ENCODE measurements at regions not wholly inside any gene's neighbourhood (a gene's known extent, or its start where the extent isn't known, plus 50 kb on each side); places are given as distances from the start of the nearest gene placed in this dataset.

GRCh38 chr3:194830978-194831377 lies 145.3 kb downstream of the FAM43A start:
- TF ChIP-seq TAF1 (IDR thresholded peaks at IDR 0.05; ENCODE audit: borderline replicate concordance, low read depth, low read length) (no peak), RAD21 (IDR thresholded peaks at IDR 0.05; ENCODE audit: low read length) (no peak), RFX5 (IDR thresholded peaks at IDR 0.05; ENCODE audit: low read length) (no peak), EP300 (IDR thresholded peaks at IDR 0.05; ENCODE audit: borderline replicate concordance in 1 of 2, low read depth in 1 of 2, low read length in 1 of 2) (no peak), MXI1 (IDR thresholded peaks at IDR 0.05; ENCODE audit: low read depth, low read length) (no peak), NFIC (IDR thresholded peaks at IDR 0.05; ENCODE audit: borderline replicate concordance) (no peak), CTCF (IDR thresholded peaks at IDR 0.05) (no peak), POLR2AphosphoS5 (IDR thresholded peaks at IDR 0.05; ENCODE audit: low read depth, low read length) (no peak), FOXM1 (IDR thresholded peaks at IDR 0.05; ENCODE audit: low read depth) (no peak), SIN3A (IDR thresholded peaks at IDR 0.05; ENCODE audit: borderline replicate concordance, low read depth, low read length) (no peak)
- TF ChIP-seq, protein P1, sequence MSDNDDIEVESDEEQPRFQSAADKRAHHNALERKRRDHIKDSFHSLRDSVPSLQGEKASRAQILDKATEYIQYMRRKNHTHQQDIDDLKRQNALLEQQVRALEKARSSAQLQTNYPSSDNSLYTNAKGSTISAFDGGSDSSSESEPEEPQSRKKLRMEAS (IDR thresholded peaks at IDR 0.05; ENCODE audit: low read depth) = no peak
- TF ChIP-seq, protein P2, sequence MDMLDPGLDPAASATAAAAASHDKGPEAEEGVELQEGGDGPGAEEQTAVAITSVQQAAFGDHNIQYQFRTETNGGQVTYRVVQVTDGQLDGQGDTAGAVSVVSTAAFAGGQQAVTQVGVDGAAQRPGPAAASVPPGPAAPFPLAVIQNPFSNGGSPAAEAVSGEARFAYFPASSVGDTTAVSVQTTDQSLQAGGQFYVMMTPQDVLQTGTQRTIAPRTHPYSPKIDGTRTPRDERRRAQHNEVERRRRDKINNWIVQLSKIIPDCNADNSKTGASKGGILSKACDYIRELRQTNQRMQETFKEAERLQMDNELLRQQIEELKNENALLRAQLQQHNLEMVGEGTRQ (IDR thresholded peaks at IDR 0.05; ENCODE audit: borderline replicate concordance, low read depth, low read length) = no peak
